ENCODE measurements at regions not wholly inside any gene's neighbourhood (a gene's known extent, or its start where the extent isn't known, plus 50 kb on each side); places are given as distances from the start of the nearest gene placed in this dataset.

GRCh38 chr16:66007717-66008116 lies 358.8 kb upstream of the CDH5 start:
- H3K79me2 ChIP-seq (ENCODE audit: low read length): no peaks in the 10 kb centered on the region
- H2AFZ ChIP-seq (ENCODE audit: low read length): no peak overlapping the region
- no peaks in the 10 kb centered on the region; the same call in 1 of the 2 replicates for H3K27me3 ChIP-seq (ENCODE audit: low read length)
- no peaks in the 10 kb centered on the region for H3K4me1 ChIP-seq (ENCODE audit: low read length)
- no peak overlapping the region for H3K4me2 ChIP-seq (ENCODE audit: low read depth, low read length, poor library complexity, severe bottlenecking)
- H3K9me2 ChIP-seq (replicated peaks; ENCODE audit: insufficient read depth, low read length): no peaks in the 10 kb centered on the region
- H3K27ac ChIP-seq (ENCODE audit: low read length): no peak overlapping the region
- no peak overlapping the region for H3K9ac ChIP-seq (ENCODE audit: low read length)
- no peaks in the 10 kb centered on the region for H3K9me3 ChIP-seq (ENCODE audit: low read length)
- H3K4me3 ChIP-seq (ENCODE audit: low read length): no peak overlapping the region
- no peak for DNase-seq
- H4K20me1 ChIP-seq (ENCODE audit: insufficient read depth, low read depth, low read length): no peaks in the 10 kb centered on the region
- no peaks in the 10 kb centered on the region for H3K36me3 ChIP-seq (ENCODE audit: insufficient read depth, low read length)

GRCh38 chr16:66006485-66006884 lies 360.0 kb upstream of the CDH5 start:
- Histone ChIP-seq H3K79me2 (ENCODE audit: low read length) (no peaks in the 10 kb centered on the region), H3K4me1 (ENCODE audit: low read length) (no peaks in the 10 kb centered on the region), H3K4me2 (ENCODE audit: low read depth, low read length, poor library complexity, severe bottlenecking) (no peak overlapping the region), H2AFZ (ENCODE audit: low read length) (no peak overlapping the region), H3K9me3 (ENCODE audit: low read length) (no peaks in the 10 kb centered on the region), H3K27me3 (ENCODE audit: low read length) (no peaks in the 10 kb centered on the region; the same call in 1 of the 2 replicates), H3K9me2 (replicated peaks; ENCODE audit: insufficient read depth, low read length) (no peaks in the 10 kb centered on the region), H3K36me3 (ENCODE audit: insufficient read depth, low read length) (no peaks in the 10 kb centered on the region), H3K4me3 (ENCODE audit: low read length) (no peak overlapping the region), H3K9ac (ENCODE audit: low read length) (no peak overlapping the region), H4K20me1 (ENCODE audit: insufficient read depth, low read depth, low read length) (no peaks in the 10 kb centered on the region), H3K27ac (ENCODE audit: low read length) (no peak overlapping the region)
- DNase-seq: no peak

GRCh38 chr16:66004699-66005098 lies 361.8 kb upstream of the CDH5 start:
- no peaks in the 10 kb centered on the region for H3K4me1 ChIP-seq (ENCODE audit: low read length)
- DNase-seq: no peak
- H3K4me2 ChIP-seq (ENCODE audit: low read depth, low read length, poor library complexity, severe bottlenecking): no peak overlapping the region
- no peak overlapping the region for H3K27ac ChIP-seq (ENCODE audit: low read length)
- no peaks in the 10 kb centered on the region for H3K9me3 ChIP-seq (ENCODE audit: low read length)
- H3K36me3 ChIP-seq (ENCODE audit: insufficient read depth, low read length): no peaks in the 10 kb centered on the region
- H4K20me1 ChIP-seq (ENCODE audit: insufficient read depth, low read depth, low read length): no peaks in the 10 kb centered on the region
- H3K9ac ChIP-seq (ENCODE audit: low read length): no peak overlapping the region
- H2AFZ ChIP-seq (ENCODE audit: low read length): no peak overlapping the region
- H3K27me3 ChIP-seq (ENCODE audit: low read length): no peaks in the 10 kb centered on the region
- H3K4me3 ChIP-seq (ENCODE audit: low read length): no peak overlapping the region
- H3K9me2 ChIP-seq (replicated peaks; ENCODE audit: insufficient read depth, low read length): no peaks in the 10 kb centered on the region
- no peaks in the 10 kb centered on the region for H3K79me2 ChIP-seq (ENCODE audit: low read length)

- Histone ChIP-seq H3K9ac (ENCODE audit: low read length) (no peak overlapping the region), H4K20me1 (ENCODE audit: insufficient read depth, low read depth, low read length) (no peaks in the 10 kb centered on the region), H3K9me2 (replicated peaks; ENCODE audit: insufficient read depth, low read length) (no peaks in the 10 kb centered on the region), H3K9me3 (ENCODE audit: low read length) (no peaks in the 10 kb centered on the region), H3K4me1 (ENCODE audit: low read length) (no peaks in the 10 kb centered on the region), H3K4me3 (ENCODE audit: low read length) (no peak overlapping the region), H3K27ac (ENCODE audit: low read length) (no peak overlapping the region), H3K79me2 (ENCODE audit: low read length) (no peaks in the 10 kb centered on the region), H3K36me3 (ENCODE audit: insufficient read depth, low read length) (no peaks in the 10 kb centered on the region), H3K27me3 (ENCODE audit: low read length) (no peaks in the 10 kb centered on the region), H3K4me2 (ENCODE audit: low read depth, low read length, poor library complexity, severe bottlenecking) (no peak overlapping the region), H2AFZ (ENCODE audit: low read length) (no peak overlapping the region)
- DNase-seq: no peak
Measured at GRCh38 chr16:66003201-66003600, 363.3 kb upstream of the CDH5 start.

- Histone ChIP-seq H2AFZ (ENCODE audit: low read length) (no peak overlapping the region), H3K9ac (ENCODE audit: low read length) (no peak overlapping the region), H3K27ac (ENCODE audit: low read length) (no peak overlapping the region), H3K4me3 (ENCODE audit: low read length) (no peak overlapping the region), H3K9me2 (replicated peaks; ENCODE audit: insufficient read depth, low read length) (no peaks in the 10 kb centered on the region), H4K20me1 (ENCODE audit: insufficient read depth, low read depth, low read length) (no peaks in the 10 kb centered on the region), H3K4me2 (ENCODE audit: low read depth, low read length, poor library complexity, severe bottlenecking) (no peak overlapping the region), H3K27me3 (ENCODE audit: low read length) (no peaks in the 10 kb centered on the region), H3K9me3 (ENCODE audit: low read length) (no peaks in the 10 kb centered on the region), H3K4me1 (ENCODE audit: low read length) (no peaks in the 10 kb centered on the region), H3K79me2 (ENCODE audit: low read length) (no peaks in the 10 kb centered on the region), H3K36me3 (ENCODE audit: insufficient read depth, low read length) (no peaks in the 10 kb centered on the region)
- DNase-seq: no peak
Measured at GRCh38 chr16:66002601-66003000, 363.9 kb upstream of the CDH5 start.

GRCh38 chr16:66001432-66001831 lies 365.1 kb upstream of the CDH5 start:
- Histone ChIP-seq H4K20me1 (ENCODE audit: insufficient read depth, low read depth, low read length) (no peaks in the 10 kb centered on the region), H3K4me2 (ENCODE audit: low read depth, low read length, poor library complexity, severe bottlenecking) (no peak overlapping the region), H3K4me3 (ENCODE audit: low read length) (no peak overlapping the region), H3K79me2 (ENCODE audit: low read length) (no peaks in the 10 kb centered on the region), H2AFZ (ENCODE audit: low read length) (no peak overlapping the region), H3K9me3 (ENCODE audit: low read length) (no peaks in the 10 kb centered on the region), H3K27ac (ENCODE audit: low read length) (no peak overlapping the region), H3K9me2 (replicated peaks; ENCODE audit: insufficient read depth, low read length) (no peaks in the 10 kb centered on the region), H3K36me3 (ENCODE audit: insufficient read depth, low read length) (no peaks in the 10 kb centered on the region), H3K9ac (ENCODE audit: low read length) (no peak overlapping the region), H3K4me1 (ENCODE audit: low read length) (no peaks in the 10 kb centered on the region), H3K27me3 (ENCODE audit: low read length) (no peaks in the 10 kb centered on the region)
- DNase-seq: no peak

GRCh38 chr16:65998443-65998842 lies 368.0 kb upstream of the CDH5 start:
- Histone ChIP-seq H3K4me3 (ENCODE audit: low read length) (no peak overlapping the region), H3K27ac (ENCODE audit: low read length) (no peak overlapping the region), H3K9ac (ENCODE audit: low read length) (no peak overlapping the region), H3K79me2 (ENCODE audit: low read length) (no peaks in the 10 kb centered on the region), H3K9me2 (replicated peaks; ENCODE audit: insufficient read depth, low read length) (no peaks in the 10 kb centered on the region), H3K27me3 (ENCODE audit: low read length) (no peaks in the 10 kb centered on the region), H2AFZ (ENCODE audit: low read length) (no peak overlapping the region), H3K4me1 (ENCODE audit: low read length) (no peaks in the 10 kb centered on the region), H4K20me1 (ENCODE audit: insufficient read depth, low read depth, low read length) (no peaks in the 10 kb centered on the region), H3K9me3 (ENCODE audit: low read length) (no peaks in the 10 kb centered on the region), H3K36me3 (ENCODE audit: insufficient read depth, low read length) (no peaks in the 10 kb centered on the region), H3K4me2 (ENCODE audit: low read depth, low read length, poor library complexity, severe bottlenecking) (no peak overlapping the region)
- no peak for DNase-seq

- H3K9me3 ChIP-seq (ENCODE audit: low read length): no peaks in the 10 kb centered on the region
- H3K4me1 ChIP-seq (ENCODE audit: low read length): no peaks in the 10 kb centered on the region
- no peaks in the 10 kb centered on the region for H4K20me1 ChIP-seq (ENCODE audit: insufficient read depth, low read depth, low read length)
- no peak overlapping the region for H3K9ac ChIP-seq (ENCODE audit: low read length)
- H2AFZ ChIP-seq (ENCODE audit: low read length): no peak overlapping the region
- H3K4me3 ChIP-seq (ENCODE audit: low read length): no peak overlapping the region
- H3K36me3 ChIP-seq (ENCODE audit: insufficient read depth, low read length): no peaks in the 10 kb centered on the region
- H3K9me2 ChIP-seq (replicated peaks; ENCODE audit: insufficient read depth, low read length): no peaks in the 10 kb centered on the region
- H3K27ac ChIP-seq (ENCODE audit: low read length): no peak overlapping the region
- no peaks in the 10 kb centered on the region for H3K79me2 ChIP-seq (ENCODE audit: low read length)
- H3K27me3 ChIP-seq (ENCODE audit: low read length): no peaks in the 10 kb centered on the region
- no peak for DNase-seq
- no peak overlapping the region for H3K4me2 ChIP-seq (ENCODE audit: low read depth, low read length, poor library complexity, severe bottlenecking)
Measured at GRCh38 chr16:65994291-65994690, 372.2 kb upstream of the CDH5 start.

- Histone ChIP-seq H3K4me2 (ENCODE audit: low read depth, low read length, poor library complexity, severe bottlenecking) (no peak overlapping the region), H3K9me2 (replicated peaks; ENCODE audit: insufficient read depth, low read length) (no peaks in the 10 kb centered on the region), H2AFZ (ENCODE audit: low read length) (no peak overlapping the region), H3K79me2 (ENCODE audit: low read length) (no peaks in the 10 kb centered on the region), H3K9me3 (ENCODE audit: low read length) (no peaks in the 10 kb centered on the region), H3K27ac (ENCODE audit: low read length) (no peak overlapping the region), H3K36me3 (ENCODE audit: insufficient read depth, low read length) (no peaks in the 10 kb centered on the region), H3K27me3 (ENCODE audit: low read length) (no peaks in the 10 kb centered on the region), H3K4me1 (ENCODE audit: low read length) (no peaks in the 10 kb centered on the region), H3K9ac (ENCODE audit: low read length) (no peak overlapping the region), H3K4me3 (ENCODE audit: low read length) (no peak overlapping the region), H4K20me1 (ENCODE audit: insufficient read depth, low read depth, low read length) (no peaks in the 10 kb centered on the region)
- DNase-seq: no peak
Measured at GRCh38 chr16:65991149-65991701, 375.3 kb upstream of the CDH5 start.

Measured in Karpas-422 (cell line).